OCI-LY3 (cell line): ENCODE measurements at regions not wholly inside any gene's neighbourhood (a gene's known extent, or its start where the extent isn't known, plus 50 kb on each side); places are given as distances from the start of the nearest gene placed in this dataset.

Experiments used
- CTCF ChIP-seq: fragments of 200-600, 300-600 bp; sonication (generic); IDR thresholded peaks from 2 replicates; pipeline ENCODE4 v1.5.1; 2014; ENCODE audit warnings: antibody characterized with exemption, low read length, low read depth
- EZH2phosphoT487 ChIP-seq: fragments of 200-600 bp; shearing (Covaris generic); IDR thresholded peaks from 2 replicates; pipeline ENCODE4 v1.6.1; 2018; ENCODE audit warnings: antibody characterized with exemption, mixed run types, low read depth

GRCh38 chr3:180420804-180421203 is 181.2 kb upstream of the TTC14 start:
- TF ChIP-seq CTCF = no peak
- no peak for TF ChIP-seq EZH2phosphoT487
